CD8-positive, alpha-beta memory T cell (primary cell): ENCODE measurements at regions not wholly inside any gene's neighbourhood (a gene's known extent, or its start where the extent isn't known, plus 50 kb on each side); places are given as distances from the start of the nearest gene placed in this dataset.

Source experiments
- CTCF ChIA-PET: fragments of 350-600 bp; sonication (Branson Sonifier 250); formaldehyde crosslinking; loops from one replicate; lab custom pipeline; 2021; ENCODE audit warnings: antibody characterized with exemption; lab: Charles Lee
- POLR2A ChIA-PET: fragments of 350-600 bp; sonication (Branson Sonifier 250); formaldehyde crosslinking; loops from one replicate; lab custom pipeline; 2021; ENCODE audit warnings: antibody characterized with exemption; lab: Charles Lee
- DNase-seq, 5 donors: peaks; one replicate each; pipeline versions ENCODE4 v3.0.0 to v3.0.0-alpha.2; 2020 to 2022; ENCODE audit warnings: mixed read lengths in 1 of 5
- H3K27ac ChIP-seq: one replicate; pipeline ENCODE4 v1.7.0; 2013; ENCODE audit warnings: low read depth, mild to moderate bottlenecking, low read length, moderate library complexity
- H3K27me3 ChIP-seq: 2 replicates; pipeline ENCODE4 v1.7.0; 2013; ENCODE audit warnings: low read length, mild to moderate bottlenecking; ENCODE audit not compliant: insufficient read depth, poor library complexity, severe bottlenecking
- H3K36me3 ChIP-seq: 2 replicates; pipeline ENCODE4 v1.7.0; 2013; ENCODE audit warnings: mild to moderate bottlenecking, low read length, moderate library complexity; ENCODE audit not compliant: insufficient read depth
- H3K4me1 ChIP-seq: 2 replicates; pipeline ENCODE4 v1.7.0; 2013; ENCODE audit warnings: mild to moderate bottlenecking, low read length, moderate library complexity; ENCODE audit not compliant: insufficient read depth
- H3K4me3 ChIP-seq: 2 replicates; pipeline ENCODE4 v1.7.0; 2013; ENCODE audit warnings: mild to moderate bottlenecking, low read length
- H3K9me3 ChIP-seq: 2 replicates; pipeline ENCODE4 v1.7.0; 2013; ENCODE audit warnings: mild to moderate bottlenecking, low read length
- H3K27ac Mint-ChIP-seq, 8 donors: one replicate each; pipeline ENCODE4 v1.8.0; 2020 to 2021; ENCODE audit warnings: mixed read lengths in 8 of 8, mild to moderate bottlenecking in 6 of 8, inconsistent platforms in 3 of 8, moderate library complexity in 3 of 8
- H3K27me3 Mint-ChIP-seq, 2 donors: one replicate each; pipeline ENCODE4 v1.8.0; 2020 to 2021; ENCODE audit warnings: mixed read lengths in 2 of 2, mild to moderate bottlenecking in 1 of 2, moderate library complexity in 1 of 2
- H3K36me3 Mint-ChIP-seq, 3 donors: one replicate each; pipeline ENCODE4 v1.8.0; 2020 to 2021; ENCODE audit warnings: mixed read lengths in 3 of 3, inconsistent platforms in 1 of 3, mild to moderate bottlenecking in 1 of 3
- H3K4me1 Mint-ChIP-seq, 3 donors: one replicate each; pipeline ENCODE4 v1.8.0; 2020 to 2021; ENCODE audit warnings: mixed read lengths in 3 of 3, inconsistent platforms in 1 of 3, mild to moderate bottlenecking in 1 of 3
- H3K4me3 Mint-ChIP-seq, 7 donors: one replicate each; pipeline ENCODE4 v1.8.0; 2020 to 2021; ENCODE audit warnings: mixed read lengths in 7 of 7, mild to moderate bottlenecking in 6 of 7, moderate library complexity in 4 of 7, inconsistent platforms in 2 of 7
- H3K9me3 Mint-ChIP-seq, 5 donors: one replicate each; pipeline ENCODE4 v1.8.0; 2020 to 2022; ENCODE audit warnings: mixed read lengths in 5 of 5, mild to moderate bottlenecking in 3 of 5, moderate library complexity in 2 of 5, inconsistent platforms in 1 of 5

- Mint-ChIP-seq H3K9me3 (peaks cover 0 to 2% (median 0%) of the 10 kb centered on the region in 5 donors), H3K27me3 (peaks cover 0 to 2% of the 10 kb centered on the region in 2 donors), H3K4me3 (no peak overlapping the region), H3K36me3 (no peaks in the 10 kb centered on the region), H3K4me1 (no peaks in the 10 kb centered on the region), H3K27ac (no peak overlapping the region)
- no peaks in the 10 kb centered on the region for H3K27me3 ChIP-seq
- no peaks in the 10 kb centered on the region for H3K4me1 ChIP-seq
- POLR2A ChIA-PET = no interaction called here
- H3K36me3 ChIP-seq = no peaks in the 10 kb centered on the region
- H3K9me3 ChIP-seq = no peaks in the 10 kb centered on the region
- CTCF ChIA-PET = no interaction called here
- H3K27ac ChIP-seq = no peak overlapping the region
- no peak for DNase-seq
- no peak overlapping the region for H3K4me3 ChIP-seq
Measured at GRCh38 chr11:115925568-115926090, 421.4 kb upstream of the CADM1 start.

DNA sequence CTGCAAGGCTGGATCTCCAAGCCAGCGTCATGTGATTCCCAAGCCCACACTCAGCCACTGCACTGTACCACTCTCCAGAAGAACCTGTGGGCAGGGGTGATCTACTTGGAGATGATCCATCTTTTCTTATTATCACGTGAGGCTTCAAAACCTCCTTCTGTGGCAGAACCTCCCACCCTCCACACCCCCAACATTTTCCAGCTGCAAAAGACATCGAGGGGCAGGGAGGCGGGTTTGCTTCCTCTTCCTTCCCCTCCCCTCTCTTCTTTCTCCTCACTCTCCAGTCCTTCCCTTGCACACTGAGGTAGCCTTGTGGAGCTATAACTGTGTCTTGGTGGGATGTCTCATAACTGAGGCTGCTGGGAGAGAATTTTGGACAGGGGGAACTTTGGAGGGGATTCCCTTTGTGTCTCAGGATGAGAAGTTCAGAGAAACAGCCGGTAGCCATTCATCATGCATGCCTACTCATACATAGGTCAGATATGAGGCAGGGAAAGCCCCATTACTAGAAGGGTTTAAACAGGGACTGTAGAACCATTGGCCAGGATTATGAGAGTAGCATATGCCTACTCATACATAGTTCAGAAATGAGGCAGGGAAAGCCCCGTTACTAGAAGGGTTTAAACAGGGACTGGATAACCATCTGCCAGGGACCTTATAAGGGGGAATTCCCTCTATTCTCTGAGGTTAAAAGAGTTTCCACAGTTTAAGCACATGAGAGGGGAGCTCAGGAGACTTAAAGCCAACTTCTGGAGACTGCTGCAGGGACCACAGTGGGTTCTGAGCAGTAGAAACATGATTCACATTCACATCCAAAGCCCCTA is 420.7 kb upstream of the CADM1 start:
- no peaks in the 10 kb centered on the region for H3K4me1 ChIP-seq
- H3K9me3 Mint-ChIP-seq = peaks cover 0 to 2% (median 0%) of the 10 kb centered on the region in 5 donors

GRCh38 chr11:115922876-115923275 is 418.7 kb upstream of the CADM1 start:
- no peak for DNase-seq
- Histone ChIP-seq H3K36me3 (no peaks in the 10 kb centered on the region), H3K4me1 (no peaks in the 10 kb centered on the region), H3K27ac (no peak overlapping the region), H3K9me3 (no peaks in the 10 kb centered on the region), H3K27me3 (no peaks in the 10 kb centered on the region), H3K4me3 (no peak overlapping the region)
- POLR2A ChIA-PET = no interaction called here
- H3K4me3 Mint-ChIP-seq = no peak overlapping the region
- CTCF ChIA-PET = no interaction called here
- H3K4me1 Mint-ChIP-seq = peaks cover 0 to 4% (median 0%) of the 10 kb centered on the region in 3 donors
- H3K27ac Mint-ChIP-seq = no peak overlapping the region
- peaks cover 0 to 2% (median 0%) of the 10 kb centered on the region in 5 donors for H3K9me3 Mint-ChIP-seq
- H3K36me3 Mint-ChIP-seq = no peaks in the 10 kb centered on the region
- H3K27me3 Mint-ChIP-seq = peaks cover 2 to 3% of the 10 kb centered on the region in 2 donors

More for the DNA sequence above, 420.7 kb upstream of the CADM1 start:
- POLR2A ChIA-PET = no interaction called here
- H3K36me3 Mint-ChIP-seq = no peaks in the 10 kb centered on the region
- no peak overlapping the region for H3K4me3 Mint-ChIP-seq
- Histone ChIP-seq H3K4me3 (no peak overlapping the region), H3K36me3 (no peaks in the 10 kb centered on the region), H3K9me3 (no peaks in the 10 kb centered on the region), H3K27ac (no peak overlapping the region), H3K27me3 (no peaks in the 10 kb centered on the region)
- no peak overlapping the region for H3K27ac Mint-ChIP-seq
- H3K4me1 Mint-ChIP-seq = no peaks in the 10 kb centered on the region
- peaks cover 0 to 2% of the 10 kb centered on the region in 2 donors for H3K27me3 Mint-ChIP-seq
- CTCF ChIA-PET = no interaction called here
- DNase-seq = no peak

DNA sequence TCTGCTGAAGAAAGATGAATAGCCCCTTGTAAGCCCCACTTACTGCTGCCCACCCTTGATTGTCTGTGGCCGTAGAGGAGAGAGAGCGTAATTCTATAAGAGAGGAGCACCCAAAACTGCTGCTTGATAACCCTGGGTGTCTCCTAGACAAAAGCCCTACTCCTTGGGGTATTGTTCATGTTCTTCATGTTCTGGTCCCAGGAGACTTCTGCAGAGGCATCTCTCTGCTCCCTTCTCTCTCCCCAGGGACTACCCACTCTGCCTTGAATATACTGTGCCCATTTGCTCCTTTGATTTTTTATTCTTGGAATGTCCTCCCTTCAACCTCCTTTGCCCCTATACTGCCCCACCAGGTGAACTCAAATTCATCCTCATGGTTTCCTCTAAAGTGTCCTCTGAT is 417.8 kb upstream of the CADM1 start:
- CTCF ChIA-PET = no interaction called here

DNA sequence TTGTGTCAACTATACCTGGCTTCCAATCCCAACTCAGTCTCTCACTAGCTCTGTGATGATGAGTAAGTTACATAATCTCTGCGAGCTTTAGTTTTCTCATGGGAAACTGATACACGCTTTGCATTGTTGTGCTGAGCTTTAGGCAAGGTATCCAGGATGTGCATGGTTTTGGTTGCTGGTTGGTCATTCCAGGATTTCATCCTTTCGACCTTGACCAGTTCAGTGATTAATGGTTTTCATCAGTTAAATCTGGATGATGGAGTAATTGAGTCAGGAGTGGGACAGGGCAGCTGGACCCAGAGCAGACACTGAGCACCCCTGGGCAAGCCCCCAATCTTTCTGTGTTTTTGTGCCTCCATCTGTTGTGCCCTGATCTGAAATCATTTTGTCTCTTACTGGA is 417.3 kb upstream of the CADM1 start:
- no peaks in the 10 kb centered on the region for H3K36me3 Mint-ChIP-seq
- peaks cover 0 to 2% (median 0%) of the 10 kb centered on the region in 5 donors for H3K9me3 Mint-ChIP-seq
- peaks cover 0 to 4% (median 0%) of the 10 kb centered on the region in 3 donors for H3K4me1 Mint-ChIP-seq
- Histone ChIP-seq H3K36me3 (no peaks in the 10 kb centered on the region), H3K27me3 (no peaks in the 10 kb centered on the region), H3K9me3 (no peaks in the 10 kb centered on the region), H3K4me1 (no peaks in the 10 kb centered on the region), H3K27ac (no peak overlapping the region), H3K4me3 (no peak overlapping the region)
- no peak overlapping the region for H3K27ac Mint-ChIP-seq
- H3K4me3 Mint-ChIP-seq = no peak overlapping the region
- no peak for DNase-seq
- POLR2A ChIA-PET = no interaction called here
- CTCF ChIA-PET = no interaction called here
- H3K27me3 Mint-ChIP-seq = peaks cover 0 to 3% of the 10 kb centered on the region in 2 donors

More for the DNA sequence above, 417.8 kb upstream of the CADM1 start:
- no peaks in the 10 kb centered on the region for H3K27me3 ChIP-seq
- Mint-ChIP-seq H3K27ac (no peak overlapping the region), H3K9me3 (peaks cover 0 to 2% (median 0%) of the 10 kb centered on the region in 5 donors), H3K36me3 (no peaks in the 10 kb centered on the region), H3K4me3 (no peak overlapping the region), H3K4me1 (peaks cover 0 to 4% (median 0%) of the 10 kb centered on the region in 3 donors), H3K27me3 (peaks cover 0 to 3% of the 10 kb centered on the region in 2 donors)
- DNase-seq = no peak
- H3K9me3 ChIP-seq = no peaks in the 10 kb centered on the region
- H3K4me3 ChIP-seq = no peak overlapping the region
- no peaks in the 10 kb centered on the region for H3K4me1 ChIP-seq
- POLR2A ChIA-PET = no interaction called here
- no peaks in the 10 kb centered on the region for H3K36me3 ChIP-seq
- H3K27ac ChIP-seq = no peak overlapping the region

GRCh38 chr11:115920841-115921480 is 416.7 kb upstream of the CADM1 start:
- Mint-ChIP-seq H3K4me3 (no peak overlapping the region), H3K4me1 (peaks cover 0 to 4% (median 0%) of the 10 kb centered on the region in 3 donors), H3K36me3 (no peaks in the 10 kb centered on the region), H3K9me3 (no peaks in the 10 kb centered on the region), H3K27ac (no peak overlapping the region), H3K27me3 (peaks cover 0 to 3% of the 10 kb centered on the region in 2 donors)
- H3K27me3 ChIP-seq = no peaks in the 10 kb centered on the region
- no peaks in the 10 kb centered on the region for H3K9me3 ChIP-seq
- no peaks in the 10 kb centered on the region for H3K36me3 ChIP-seq
- no peaks in the 10 kb centered on the region for H3K4me1 ChIP-seq
- no peak overlapping the region for H3K27ac ChIP-seq
- no peak overlapping the region for H3K4me3 ChIP-seq
- ChIA-PET POLR2A (no interaction called here), CTCF (no interaction called here)
- DNase-seq = no peak

- no peak overlapping the region for H3K4me3 ChIP-seq
- no peaks in the 10 kb centered on the region for H3K36me3 ChIP-seq
- Mint-ChIP-seq H3K4me1 (peaks cover 0 to 4% (median 0%) of the 10 kb centered on the region in 3 donors), H3K9me3 (no peaks in the 10 kb centered on the region), H3K27ac (no peak overlapping the region), H3K27me3 (peaks cover 0 to 3% of the 10 kb centered on the region in 2 donors), H3K36me3 (no peaks in the 10 kb centered on the region), H3K4me3 (no peak overlapping the region)
- ChIA-PET CTCF (no interaction called here), POLR2A (no interaction called here)
- H3K9me3 ChIP-seq = no peaks in the 10 kb centered on the region
- no peaks in the 10 kb centered on the region for H3K4me1 ChIP-seq
- no peaks in the 10 kb centered on the region for H3K27me3 ChIP-seq
- no peak overlapping the region for H3K27ac ChIP-seq
- DNase-seq = no peak
Measured at GRCh38 chr11:115920092-115920461, 415.9 kb upstream of the CADM1 start.
